Medulla oblongata (tissue), 1 donor: ENCODE measurements at regions not wholly inside any gene's neighbourhood (a gene's known extent, or its start where the extent isn't known, plus 50 kb on each side); places are given as distances from the start of the nearest gene placed in this dataset.

ENCODE experiments used
- DNase-seq: peaks from one replicate; pipeline ENCODE4 v3.0.0-alpha.2; 2015; ENCODE audit errors: extremely low spot score

GRCh38 chr7:46170792-46171191, 249.7 kb upstream of the IGFBP3 start:
- DNase-seq = no peak

GRCh38 chr7:46170021-46170420, 248.9 kb upstream of the IGFBP3 start:
- no peak for DNase-seq

GRCh38 chr7:46169384-46169755, 248.3 kb upstream of the IGFBP3 start:
- DNase-seq = no peak

- no peak for DNase-seq
These were observed 247.8 kb upstream of the IGFBP3 start for GRCh38 chr7:46168671-46169383.

- no peak for DNase-seq
These were observed 247.2 kb upstream of the IGFBP3 start for GRCh38 chr7:46168231-46168630.

GRCh38 chr7:46165276-46165675, 244.2 kb upstream of the IGFBP3 start:
- DNase-seq = no peak

GRCh38 chr7:46164629-46165028, 243.6 kb upstream of the IGFBP3 start:
- DNase-seq = no peak

GRCh38 chr7:46163246-46163645, 242.2 kb upstream of the IGFBP3 start:
- no peak for DNase-seq

GRCh38 chr7:46162609-46163008, 241.5 kb upstream of the IGFBP3 start:
- DNase-seq = no peak

- DNase-seq = no peak
These were observed 239.8 kb upstream of the IGFBP3 start for GRCh38 chr7:46160861-46161260.

GRCh38 chr7:46157931-46158330, 236.9 kb upstream of the IGFBP3 start:
- no peak for DNase-seq

GRCh38 chr7:46157404-46157803, 236.3 kb upstream of the IGFBP3 start:
- DNase-seq = no peak

- DNase-seq = no peak
These were observed 235.8 kb upstream of the IGFBP3 start for GRCh38 chr7:46156853-46157252.

GRCh38 chr7:46156086-46156485, 235.0 kb upstream of the IGFBP3 start:
- no peak for DNase-seq

GRCh38 chr7:46155367-46155766, 234.3 kb upstream of the IGFBP3 start:
- DNase-seq = no peak

- DNase-seq = no peak
These were observed 233.1 kb upstream of the IGFBP3 start for GRCh38 chr7:46153951-46154787.

- DNase-seq = no peak
These were observed 232.5 kb upstream of the IGFBP3 start for GRCh38 chr7:46153583-46153950.

- DNase-seq = no peak
These were observed 231.6 kb upstream of the IGFBP3 start for GRCh38 chr7:46152696-46153095.

GRCh38 chr7:46150721-46151120, 229.6 kb upstream of the IGFBP3 start:
- no peak for DNase-seq

GRCh38 chr7:46150202-46150601, 229.1 kb upstream of the IGFBP3 start:
- DNase-seq = no peak

- DNase-seq = no peak
These were observed 226.8 kb upstream of the IGFBP3 start for GRCh38 chr7:46147871-46148270.

GRCh38 chr7:46146454-46147255, 225.6 kb upstream of the IGFBP3 start:
- no peak for DNase-seq

- no peak for DNase-seq
These were observed 224.3 kb upstream of the IGFBP3 start for GRCh38 chr7:46145412-46145811.
